Glomerular visceral epithelial cell (primary cell): ENCODE measurements at regions not wholly inside any gene's neighbourhood (a gene's known extent, or its start where the extent isn't known, plus 50 kb on each side); places are given as distances from the start of the nearest gene placed in this dataset.

Experiments
- DNase-seq: peaks from one replicate; pipeline ENCODE4 v3.0.0-alpha.2; 2016; ENCODE audit errors: extremely low spot score

DNA sequence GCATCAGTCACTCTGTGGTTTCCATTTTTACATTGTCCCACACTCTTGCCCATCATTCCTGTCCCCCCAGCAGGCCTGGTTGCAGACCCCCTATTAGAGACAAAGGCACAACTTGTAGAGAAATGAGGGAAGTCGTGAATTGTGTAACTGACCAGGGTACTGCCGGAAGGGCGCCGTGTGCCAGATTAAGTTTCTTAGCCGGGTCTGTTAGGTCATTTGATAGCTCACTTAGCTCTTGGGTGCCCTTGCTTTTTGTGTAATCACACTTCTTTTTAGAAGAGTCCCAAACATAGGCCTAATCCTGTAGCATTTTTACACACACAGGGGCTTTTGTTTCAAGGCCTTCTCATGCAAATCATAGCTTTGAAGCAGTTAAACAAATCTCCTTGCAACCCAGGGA, 87.2 kb downstream of the CTAGE1 start:
- no peak for DNase-seq

DNA sequence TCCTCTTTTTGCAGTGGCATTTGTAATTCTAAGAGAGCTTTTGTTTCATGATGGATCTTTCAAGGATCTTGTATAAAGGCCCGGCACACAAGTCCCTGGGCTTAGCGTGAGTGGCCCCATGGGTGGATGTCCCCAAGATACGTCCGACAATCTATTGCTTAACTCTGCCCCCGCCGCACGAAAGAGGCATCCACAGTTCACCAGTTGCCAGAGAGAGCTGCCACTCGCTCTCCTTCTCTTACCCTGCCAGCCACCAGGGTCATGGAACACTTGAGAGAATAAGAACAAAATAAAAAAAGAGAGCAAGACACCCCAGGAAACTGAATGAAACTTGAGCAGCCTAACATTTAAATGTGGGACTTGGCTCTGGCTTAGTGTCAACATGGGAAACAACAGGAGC, 92.3 kb downstream of the CTAGE1 start:
- DNase-seq, result no peak

DNA sequence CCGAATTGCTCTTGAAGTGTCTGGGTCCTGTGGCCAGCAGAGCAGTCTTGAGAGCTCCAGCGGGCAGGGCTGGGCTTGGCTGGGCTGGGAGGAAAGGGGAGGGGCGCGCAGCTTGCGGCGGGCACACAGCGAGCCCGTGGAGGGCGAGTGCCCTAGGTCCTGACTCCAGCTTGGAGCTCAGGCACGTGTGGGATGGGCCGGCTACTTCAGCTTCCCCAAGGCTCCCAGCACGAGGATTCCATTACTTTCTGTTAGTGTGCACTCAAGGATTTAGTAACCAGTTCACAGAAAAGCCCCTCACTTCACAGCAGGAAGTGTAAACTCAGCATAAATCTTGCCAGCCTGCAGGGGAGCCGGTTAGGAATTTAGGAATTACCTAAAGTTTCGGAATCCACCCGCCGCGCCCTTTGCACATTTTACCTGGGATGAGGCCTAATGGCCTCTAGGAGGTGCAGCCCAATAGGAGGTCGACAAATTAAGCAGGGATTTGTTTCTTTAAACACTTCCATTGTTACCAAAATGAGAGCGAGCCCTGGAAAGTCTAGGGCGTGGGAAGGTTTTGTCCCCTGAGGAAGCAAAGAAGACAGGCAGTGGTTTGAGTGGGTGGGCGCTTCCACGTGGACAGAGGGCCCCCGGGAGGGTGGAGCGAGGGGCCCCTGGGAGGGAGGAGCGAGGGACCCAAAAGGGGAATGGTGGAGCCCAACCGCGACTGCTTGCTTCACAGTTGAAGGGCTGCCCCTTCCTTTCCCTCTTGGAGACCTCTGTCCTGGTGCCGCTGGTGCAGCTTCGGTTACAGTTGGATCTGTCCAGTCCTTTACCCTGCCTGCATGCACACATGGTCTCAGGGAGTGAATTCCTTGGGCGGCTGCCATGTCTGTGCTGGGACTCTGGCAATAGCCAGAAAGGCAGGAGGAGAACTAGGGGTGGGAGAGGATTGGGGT, 93.3 kb downstream of the CTAGE1 start:
- peak; percentile 27 for DNase-seq

DNA sequence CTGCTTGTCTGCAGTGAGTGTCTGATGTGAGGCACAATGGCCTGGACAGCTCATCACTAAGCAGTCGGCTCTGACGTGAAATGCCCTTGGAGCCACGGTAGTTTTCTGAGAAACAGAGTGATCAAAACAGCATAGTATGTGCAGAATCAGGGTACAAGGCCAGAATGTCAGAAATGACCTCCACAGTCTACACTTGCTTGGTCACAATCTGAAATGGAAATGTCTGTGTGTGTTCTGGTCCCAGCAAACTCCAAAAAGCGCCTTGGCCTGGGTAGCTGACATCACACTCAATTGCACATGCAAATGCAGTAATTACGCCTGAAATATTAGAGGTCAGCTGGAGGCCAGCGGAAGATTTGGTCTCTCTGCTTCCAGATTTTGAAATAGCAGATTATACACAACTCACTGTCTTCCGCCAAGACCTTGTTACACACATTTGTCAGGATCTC, 95.4 kb downstream of the CTAGE1 start:
- no peak for DNase-seq

DNA sequence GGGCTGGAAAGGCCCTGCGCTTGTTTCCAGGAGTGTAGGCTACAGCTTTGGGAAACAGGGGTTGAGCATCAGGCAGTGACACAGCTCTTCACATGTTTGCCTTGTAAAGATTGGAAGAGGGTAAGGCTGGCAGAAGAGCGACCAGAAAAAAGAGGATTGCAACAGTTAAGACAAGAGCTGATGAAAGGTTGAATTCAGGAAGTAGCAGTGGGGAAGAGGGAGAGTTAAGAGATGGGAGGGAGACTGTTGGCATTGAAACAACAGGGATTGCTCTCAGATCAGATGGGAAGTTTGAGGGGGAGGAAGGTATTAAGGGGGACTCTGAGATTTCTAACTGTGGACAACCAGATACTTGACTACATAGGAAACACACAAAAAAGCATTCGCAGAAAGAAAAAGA, 96.9 kb downstream of the CTAGE1 start:
- DNase-seq, result no peak

DNA sequence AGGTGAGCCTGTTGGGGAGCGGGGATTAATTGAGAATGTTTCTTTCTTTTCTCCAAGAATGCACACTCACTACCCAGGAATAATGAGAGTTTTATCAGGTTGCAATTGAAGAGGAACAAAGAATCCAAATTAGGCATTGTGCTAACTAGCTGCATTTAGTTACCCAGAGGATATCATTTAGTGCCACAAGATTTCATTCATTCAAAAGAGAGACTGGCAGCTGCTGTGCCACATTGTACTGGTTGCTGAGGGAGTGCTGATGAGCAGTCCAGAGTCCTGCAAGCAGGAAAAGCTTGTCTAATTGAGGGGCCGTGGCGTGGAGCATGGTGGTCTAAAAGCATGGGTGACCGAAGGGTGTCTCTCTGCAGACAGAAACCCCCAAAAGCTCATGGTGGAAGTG, 97.6 kb downstream of the CTAGE1 start:
- DNase-seq, result no peak

DNA sequence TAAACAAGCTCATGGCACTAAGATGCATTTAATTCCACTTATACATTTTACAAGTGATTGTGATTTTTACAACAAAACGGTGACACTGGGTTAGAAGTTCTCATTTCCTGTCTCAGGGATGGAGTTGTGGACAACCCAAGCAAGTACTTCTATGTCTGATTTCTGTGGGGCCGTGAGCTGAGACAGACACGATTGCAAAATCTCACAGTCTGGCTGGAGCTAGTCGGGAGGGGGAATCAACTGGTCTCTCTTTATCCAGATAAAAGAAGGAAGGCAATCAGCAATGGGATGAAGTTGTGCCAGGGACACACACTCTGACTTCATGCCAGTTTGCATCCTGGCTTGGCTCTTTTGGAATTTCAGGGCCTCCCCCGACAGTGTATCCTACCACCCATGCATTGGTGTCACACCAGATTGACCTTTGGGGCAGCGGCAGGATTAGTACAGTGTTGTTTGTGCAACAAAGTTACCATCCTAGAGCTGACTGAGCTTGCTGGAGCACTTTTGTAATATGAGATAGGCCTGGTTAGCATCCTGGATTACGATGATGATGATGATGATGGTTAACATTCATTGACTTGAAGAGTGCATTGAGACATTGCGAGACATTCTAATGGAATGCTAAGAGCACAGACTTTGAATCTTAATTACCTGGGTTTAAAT, 98.8 kb downstream of the CTAGE1 start:
- DNase-seq, result no peak

DNA sequence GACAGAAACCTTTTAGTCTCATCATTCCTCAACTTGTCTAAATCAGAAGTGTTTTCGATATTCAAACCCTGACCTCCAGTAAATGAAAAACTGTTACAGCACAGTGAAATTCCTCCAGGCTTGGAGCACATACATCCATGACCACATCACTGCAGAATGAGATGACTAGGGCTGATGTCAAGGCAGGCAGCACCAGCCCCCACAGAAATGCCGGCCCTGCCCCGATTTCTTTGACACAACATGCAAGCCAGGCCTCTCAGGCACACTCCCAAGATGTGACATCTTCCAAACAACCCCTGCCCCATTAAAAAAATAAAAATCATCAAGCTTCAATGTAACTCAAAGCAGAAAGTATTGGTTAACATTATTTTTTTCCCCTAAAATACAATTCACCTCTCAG, 103.3 kb downstream of the CTAGE1 start:
- peak; percentile 46 for DNase-seq

DNA sequence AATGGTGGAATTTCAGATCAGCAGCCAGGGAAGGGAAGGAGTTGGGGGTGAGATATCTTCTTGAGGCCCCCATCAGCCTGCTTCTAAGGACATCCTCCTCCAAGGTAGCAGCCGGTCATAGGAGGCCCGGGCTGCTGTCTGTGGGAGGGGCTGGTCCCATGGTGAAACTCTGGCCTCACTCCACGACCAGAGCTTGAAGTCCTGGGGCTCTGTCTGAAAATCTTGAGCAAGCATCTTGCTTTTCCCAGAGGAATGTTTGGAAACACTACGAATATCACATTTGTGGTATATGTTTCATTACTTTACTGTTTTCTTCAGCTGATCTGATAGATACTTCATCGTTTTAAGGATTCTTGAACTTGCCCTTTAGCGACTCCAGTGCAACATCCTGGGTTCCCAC, 103.7 kb downstream of the CTAGE1 start:
- no peak for DNase-seq

DNA sequence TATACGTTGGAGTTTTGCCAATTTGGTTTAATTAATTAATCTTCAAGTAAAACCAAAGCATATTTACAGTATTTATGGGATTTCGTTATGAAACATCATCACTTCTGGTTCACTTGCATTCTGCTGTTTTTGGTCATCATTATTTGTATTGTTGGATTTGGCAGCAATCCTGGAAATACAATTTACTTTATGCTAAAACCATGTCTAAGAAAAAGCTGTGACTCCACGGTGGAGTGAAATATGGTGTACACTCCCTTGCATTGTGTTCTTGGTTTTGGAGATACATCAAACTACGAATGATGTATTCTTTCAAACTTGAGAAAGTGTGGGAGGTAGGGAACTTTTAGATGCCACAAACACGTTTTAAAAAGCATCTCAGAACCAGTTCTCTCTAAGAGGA, 106.4 kb downstream of the CTAGE1 start:
- no peak for DNase-seq

DNA sequence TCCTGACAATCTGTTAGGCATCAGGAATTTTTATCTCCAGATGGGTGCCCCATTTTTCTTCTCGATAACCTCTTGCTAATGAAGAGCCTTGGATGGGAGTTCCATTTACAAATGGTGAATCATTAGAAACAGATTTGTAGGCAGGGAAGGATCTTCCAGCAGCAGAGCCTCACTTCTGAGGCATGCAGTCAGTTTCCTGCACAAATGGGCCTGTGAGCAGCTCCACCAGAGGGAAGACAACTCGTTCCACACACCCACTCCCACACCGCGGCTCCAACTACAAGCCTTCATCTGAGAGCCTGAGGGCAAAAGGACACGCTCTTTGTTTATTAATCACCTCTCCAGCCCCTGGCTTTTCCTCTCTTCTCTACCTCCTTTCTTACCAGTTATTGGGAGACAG, 108.5 kb downstream of the CTAGE1 start:
- no peak for DNase-seq

DNA sequence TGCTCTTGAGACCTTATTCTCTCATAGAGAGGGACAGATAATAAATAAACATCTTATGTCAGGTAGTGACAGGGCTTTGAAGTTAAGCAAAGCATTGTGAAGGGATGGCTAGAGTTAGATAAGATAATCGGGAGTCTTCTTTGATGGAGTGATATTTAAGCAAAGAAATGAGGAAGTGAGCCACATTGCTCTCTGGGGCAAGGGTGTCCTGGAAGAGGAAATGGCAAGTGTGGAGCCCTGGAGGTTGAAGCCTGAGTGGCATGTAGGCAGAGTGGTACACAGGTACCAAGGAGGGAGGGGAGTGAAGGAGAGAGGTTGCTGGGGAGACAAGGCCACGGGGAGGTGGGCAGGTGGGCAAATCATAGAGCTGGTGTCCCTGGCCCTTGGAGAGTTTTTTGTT, 110.2 kb downstream of the CTAGE1 start:
- DNase-seq, result no peak

DNA sequence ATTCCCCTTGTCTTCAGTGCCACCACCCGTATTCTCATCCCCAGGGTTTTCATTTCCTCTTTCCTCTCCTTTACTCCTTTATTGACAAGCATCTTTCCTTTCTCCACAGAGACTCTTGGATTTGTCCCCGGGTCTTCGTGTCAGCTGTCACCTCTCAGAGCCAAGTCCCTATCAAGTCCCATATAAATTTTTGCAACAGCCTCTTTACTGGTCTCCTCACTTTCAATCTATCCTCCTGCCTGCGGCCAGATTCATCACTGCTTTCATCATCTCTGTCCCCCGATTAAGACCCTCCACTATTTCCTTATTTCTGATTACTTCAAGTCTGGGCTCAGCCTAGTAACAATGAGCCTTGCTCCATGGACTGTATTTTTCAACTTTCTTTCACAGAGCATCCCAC, 113.8 kb downstream of the CTAGE1 start:
- DNase-seq, result no peak

DNA sequence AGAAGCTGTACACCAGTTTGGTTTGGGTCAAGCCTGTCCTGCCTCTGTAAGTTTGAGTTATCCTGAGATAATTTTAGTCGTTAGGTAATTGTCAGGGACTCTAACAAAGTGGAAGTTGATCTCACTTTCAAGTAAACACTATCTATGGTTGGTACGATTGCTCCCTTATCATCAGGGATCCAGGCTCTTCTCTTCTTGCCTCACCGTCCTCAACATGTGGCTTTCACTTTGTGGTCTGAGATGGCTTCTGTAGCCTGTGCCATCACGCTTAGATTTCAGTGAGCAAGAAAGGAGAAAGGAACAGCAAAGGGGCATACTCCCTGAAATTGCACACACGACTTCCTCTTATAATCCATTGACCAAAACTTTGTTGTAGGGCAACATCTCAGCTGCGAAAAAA, 115.6 kb downstream of the CTAGE1 start:
- DNase-seq, result no peak

DNA sequence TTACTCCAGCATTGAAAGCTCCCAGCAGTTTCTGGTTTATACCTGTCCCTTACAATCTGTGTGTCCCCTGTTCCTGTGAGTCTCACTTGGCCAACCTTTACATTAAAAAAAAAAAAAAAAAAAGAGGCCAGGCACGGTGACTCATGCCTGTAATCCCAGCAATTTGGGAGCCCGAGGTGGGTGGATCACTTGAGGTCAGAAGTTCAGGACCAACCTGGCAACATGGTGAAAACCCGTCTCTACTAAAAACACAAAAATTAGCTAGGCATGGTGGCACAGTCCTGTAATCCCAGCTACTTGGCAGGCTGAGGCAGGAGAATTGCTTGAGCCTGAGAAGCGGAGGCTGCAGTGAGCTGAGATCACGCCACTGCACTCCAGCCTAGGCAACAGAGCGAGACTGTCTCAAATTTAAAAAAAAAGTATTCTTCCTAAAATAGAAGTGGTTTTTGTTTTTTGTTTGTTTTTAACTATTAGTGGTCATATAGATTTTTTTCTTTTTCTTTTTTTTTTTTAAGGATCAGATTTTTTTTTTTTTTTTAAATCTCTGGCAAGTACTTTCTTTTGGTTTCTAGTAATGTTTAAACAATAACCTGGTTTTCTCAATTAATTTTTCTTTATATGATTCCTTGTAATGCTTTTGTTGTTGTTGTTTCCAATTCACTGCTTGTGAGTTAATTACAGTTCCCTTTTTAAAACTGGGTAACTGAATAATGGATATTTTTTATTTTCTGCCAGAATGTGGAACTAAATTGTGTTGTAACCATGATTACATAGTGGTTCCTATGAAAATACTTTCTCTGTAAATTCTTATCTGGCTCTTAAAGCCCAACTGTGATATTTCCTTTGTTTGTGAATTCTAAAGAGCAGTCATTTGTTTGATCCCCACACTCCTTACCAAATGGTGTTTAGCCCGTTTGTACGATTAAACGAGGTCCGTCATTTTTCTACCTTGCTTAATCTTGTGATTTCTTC, 116.8 kb downstream of the CTAGE1 start:
- DNase-seq, result no peak

DNA sequence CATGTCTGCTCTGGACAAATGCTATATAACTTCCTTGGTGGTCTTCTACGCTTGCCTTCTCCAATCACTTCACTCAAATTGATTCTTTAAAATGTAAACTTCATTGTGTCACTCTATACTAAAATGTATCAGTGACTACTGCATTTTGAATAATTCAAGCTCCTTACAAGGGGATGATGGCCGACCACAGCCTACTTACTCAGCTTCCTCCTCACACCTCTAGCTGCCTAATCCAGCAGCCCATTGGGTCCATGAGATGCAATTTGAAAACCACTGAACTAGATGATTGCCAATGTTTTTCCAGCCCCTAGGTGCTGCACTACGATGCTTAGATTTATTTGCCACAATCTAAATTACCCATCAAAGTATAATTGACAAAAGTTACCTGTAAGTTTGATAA, 120.7 kb downstream of the CTAGE1 start:
- no peak for DNase-seq

DNA sequence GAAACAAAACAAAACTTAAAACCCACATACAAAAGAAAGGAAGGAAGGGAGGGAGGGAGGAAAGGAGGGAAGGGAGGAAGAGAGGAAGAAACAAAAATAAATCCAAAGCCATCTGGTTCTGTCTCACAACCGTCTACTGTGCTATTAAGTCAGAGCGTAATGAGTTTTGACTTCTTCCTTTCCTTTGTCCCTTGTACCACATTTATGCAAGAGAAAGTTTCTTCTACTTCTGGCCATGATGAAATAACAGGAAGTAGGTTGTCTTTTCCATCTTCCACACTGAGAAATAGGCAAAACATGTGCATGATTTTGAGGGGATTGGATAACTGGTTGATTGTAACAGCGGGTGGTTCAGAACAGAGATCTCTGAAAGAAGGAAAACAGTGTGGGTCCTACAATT, 121.4 kb downstream of the CTAGE1 start:
- no peak for DNase-seq

DNA sequence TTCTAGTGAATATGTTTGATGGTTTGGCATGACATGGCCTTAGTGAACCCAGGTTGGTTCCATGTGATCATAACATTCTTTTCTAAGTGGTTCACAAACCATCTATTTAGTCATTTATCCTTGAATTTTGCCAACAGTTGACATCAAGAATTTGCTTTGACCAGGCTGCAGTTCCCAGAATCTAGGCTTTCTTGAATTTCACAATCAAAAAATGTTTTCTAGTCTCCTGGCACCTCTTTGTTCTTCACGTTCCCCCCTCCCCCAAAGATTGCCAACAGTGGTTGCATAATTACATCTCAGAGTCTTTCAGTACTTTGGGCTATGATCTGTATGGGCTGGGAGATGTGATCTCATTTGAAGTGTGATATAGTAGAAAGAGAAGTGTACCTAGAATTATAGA, 124.0 kb downstream of the GATA6 start:
- DNase-seq, result no peak

DNA sequence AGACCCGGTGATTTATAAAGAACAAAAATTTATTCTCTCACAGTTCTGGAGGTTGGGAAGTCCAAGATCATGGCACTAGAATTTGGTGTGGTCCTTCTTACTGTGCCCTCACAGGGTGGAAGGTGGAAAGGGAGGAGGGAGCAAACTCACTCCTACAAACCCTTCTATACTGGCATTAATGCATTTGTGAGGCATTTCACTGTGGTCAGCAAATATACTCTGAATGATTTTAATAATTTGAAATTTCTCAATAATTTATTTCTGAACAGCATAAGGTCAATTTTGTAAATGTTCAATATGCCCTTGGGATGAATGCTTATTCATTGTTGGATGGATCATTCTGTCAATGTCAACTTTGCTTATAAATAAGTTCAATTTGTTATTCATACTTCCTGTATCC, 120.6 kb downstream of the GATA6 start:
- no peak for DNase-seq

DNA sequence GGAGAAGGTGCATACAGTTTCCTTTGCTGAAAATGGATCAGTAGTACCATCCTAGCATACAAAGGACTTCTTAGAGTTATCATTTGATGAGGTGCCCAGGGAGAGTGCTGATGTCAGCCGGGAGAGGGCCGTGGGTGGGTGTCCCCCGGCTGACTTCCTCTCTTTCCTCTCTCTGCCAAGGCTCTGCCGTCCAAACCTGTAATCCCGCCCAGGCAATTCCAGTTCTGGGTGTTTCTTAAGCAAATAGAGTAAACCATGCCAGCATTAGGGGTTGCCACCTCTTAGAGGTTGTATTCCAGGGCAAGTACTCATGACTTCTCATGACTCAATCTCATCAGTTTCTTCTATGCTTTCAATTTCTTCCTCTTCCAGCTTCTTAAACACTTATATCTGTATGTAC, 117.2 kb downstream of the GATA6 start:
- no peak for DNase-seq

DNA sequence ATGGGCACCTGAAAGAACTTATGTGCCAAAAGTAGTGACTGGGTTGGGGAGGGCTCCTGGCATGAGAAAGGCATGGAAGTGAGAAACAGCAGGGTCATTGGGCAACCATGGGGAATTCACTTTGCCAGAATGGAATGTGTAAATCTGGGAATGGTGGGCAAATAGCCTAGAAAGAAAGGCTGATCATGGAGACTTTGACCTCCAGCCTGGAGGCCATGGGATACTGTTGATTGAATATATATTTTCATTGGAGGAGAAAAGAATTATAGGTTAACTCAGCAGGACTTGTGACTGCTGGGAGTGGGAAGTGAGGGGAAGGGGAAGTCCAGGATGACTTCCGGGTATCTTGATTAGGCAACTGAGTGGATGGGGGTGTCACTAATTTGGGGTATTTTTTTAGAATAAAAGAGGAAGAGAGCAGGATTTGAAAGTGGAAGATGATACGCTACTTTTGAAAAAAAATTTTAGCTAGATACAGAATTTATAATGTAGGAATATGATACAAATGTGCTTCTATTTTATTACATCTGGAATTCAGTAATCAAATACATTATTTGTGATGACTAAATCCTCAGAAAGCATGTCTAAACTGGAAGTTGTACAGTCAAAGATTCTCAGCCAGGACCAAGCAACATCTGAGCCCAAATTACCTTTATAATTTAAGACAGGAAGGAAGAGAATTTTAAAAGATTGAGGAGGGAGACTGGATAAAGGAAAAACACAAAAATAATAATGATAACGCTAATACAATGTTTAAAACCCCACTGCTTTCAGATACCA, 116.2 kb downstream of the GATA6 start:
- DNase-seq, result no peak
